HG02981 (cell line): ENCODE measurements at regions not wholly inside any gene's neighbourhood (a gene's known extent, or its start where the extent isn't known, plus 50 kb on each side); places are given as distances from the start of the nearest gene placed in this dataset.
"Not testable (repeated sequence)": the region's sequence is repeated elsewhere in the genome, so short reads cannot be mapped to it uniquely, and the experiment has no call there.

Experiments
- ATAC-seq: cut with Tn5 transposase; IDR thresholded peaks from one replicate; pipeline ENCODE4 v1.9.1; 2021; ENCODE audit warnings: mild to moderate bottlenecking, moderate library complexity; ENCODE audit not compliant: unreplicated experiment

DNA sequence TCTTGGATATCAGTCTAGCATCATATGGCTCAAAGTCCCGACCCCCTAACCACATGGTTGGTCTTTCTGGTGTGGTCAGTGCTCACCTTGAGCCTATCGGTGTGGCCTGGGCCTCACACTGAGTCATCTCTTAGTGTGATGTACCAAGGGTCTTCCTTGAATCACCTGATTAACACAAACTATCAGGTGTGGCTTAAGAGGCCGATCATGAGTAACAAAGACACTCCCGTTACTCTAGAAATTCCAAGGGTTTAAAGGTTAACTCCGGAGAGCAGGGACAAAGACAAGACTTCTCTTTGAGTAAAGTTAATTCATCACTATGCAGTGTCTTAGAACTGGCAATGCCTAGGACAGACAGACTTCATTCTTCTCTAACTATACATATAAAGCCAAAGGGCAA, 52.3 kb upstream of the ARMC3 start:
- ATAC-seq, result no peak

DNA sequence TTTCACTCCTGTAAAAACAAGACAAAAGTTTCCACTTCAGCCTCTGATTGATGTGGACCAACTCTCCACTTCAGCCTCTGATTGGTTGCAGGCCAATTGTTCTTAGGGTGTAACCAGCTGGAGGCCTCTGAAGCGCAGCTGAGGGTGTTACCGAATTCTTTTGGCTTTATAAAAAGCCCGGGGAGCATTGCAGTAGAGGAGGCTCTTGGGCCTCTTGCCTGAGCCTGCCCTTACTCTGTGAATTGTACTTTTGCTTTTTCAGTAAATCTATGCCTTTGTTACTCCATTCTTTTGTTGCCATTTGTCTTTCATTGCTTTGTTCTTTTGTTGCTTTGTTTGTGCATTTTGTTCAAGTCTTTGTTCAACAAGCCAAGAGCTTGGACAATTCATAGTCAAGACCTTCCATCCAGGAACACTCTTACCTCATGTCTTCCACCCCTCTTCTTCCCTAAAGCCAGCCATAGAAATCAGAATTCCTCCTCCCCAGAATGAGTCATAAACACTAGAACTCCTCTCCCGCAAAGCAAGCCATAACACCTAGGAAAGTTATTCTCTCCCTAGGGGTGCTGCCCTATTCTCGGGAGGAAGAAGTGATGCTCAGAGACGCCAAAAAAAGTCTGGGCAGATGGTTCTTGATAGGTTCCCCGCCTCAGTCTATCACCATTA, 53.5 kb upstream of the ARMC3 start:
- no peak for ATAC-seq

DNA sequence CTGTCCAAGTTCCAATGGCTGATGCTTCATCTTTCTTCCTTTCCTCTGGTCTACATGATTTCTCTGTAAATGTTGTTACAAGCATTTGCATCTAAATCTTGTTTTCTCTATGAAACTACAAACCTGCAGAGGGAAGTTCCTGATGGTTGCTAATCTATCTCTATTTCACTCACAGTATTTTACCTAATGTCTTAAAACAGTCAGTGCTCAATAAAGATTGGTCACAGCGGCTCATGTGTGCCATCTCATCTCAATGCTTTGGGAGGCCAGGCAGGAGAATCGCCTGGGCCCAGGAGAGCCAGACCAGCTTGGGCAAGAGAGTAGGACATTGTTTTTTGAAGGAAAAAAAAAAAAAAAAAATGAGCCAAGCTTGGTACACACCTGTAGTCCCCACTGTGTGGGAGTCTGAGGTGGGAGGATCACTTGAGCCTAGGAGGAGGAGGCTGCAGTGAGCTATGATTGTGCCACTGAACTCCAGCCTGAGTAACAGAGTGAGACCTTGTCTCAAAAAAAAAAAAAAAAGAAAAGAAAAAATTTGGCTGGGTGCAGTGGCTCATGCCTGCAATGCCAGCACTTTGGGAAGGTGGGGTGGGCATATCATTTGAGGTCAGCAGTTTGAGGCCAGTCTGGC, 71.3 kb upstream of the ARMC3 start:
- no peak for ATAC-seq

DNA sequence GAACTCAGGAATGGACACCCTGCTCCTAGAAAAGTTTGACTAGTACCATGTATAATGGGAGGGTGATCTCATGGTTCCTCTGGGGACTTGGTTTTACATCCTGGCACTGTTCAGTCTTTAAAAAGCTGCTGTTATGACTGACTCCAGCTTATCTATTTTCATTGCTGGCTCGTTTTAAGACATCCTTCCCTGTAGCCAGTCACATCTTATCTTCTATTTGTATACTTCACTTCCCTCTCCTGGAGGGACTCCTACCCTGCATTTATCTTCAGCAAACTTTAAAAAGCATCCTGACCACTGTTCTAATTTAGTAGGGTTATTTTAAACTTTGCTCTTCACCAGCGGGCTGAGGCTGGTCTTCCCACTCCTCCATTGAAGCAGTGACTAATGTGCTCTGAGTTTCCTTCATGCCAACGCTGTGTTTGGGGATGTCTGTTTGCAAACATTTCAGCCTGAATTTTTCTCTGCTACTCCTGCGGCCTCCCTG, 72.9 kb upstream of the ARMC3 start:
- no peak for ATAC-seq

DNA sequence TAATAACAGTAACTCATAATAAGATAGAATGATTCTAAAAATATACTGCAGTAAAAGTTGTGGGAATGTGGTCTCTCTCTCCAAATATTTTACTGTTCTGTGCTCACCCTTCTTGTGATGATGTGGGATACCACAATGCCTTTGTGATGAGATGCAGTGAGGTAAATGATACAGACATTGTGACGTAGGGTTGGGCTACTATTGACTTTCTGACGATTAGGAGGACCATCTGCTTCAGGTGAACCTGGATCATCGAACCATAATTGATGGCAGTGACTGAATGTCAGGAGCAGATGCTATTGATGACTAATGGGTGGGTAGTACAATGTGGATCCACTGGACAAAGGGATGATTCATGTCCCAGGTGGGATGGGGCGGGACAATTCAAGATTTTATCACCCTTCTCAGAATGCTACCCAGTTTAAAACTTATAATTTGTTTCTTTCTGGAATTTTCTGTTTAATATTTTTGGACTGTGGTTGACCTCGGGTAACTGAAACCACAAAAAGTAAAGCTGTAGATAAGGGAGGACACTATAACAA, 73.9 kb upstream of the ARMC3 start:
- ATAC-seq, result no peak

DNA sequence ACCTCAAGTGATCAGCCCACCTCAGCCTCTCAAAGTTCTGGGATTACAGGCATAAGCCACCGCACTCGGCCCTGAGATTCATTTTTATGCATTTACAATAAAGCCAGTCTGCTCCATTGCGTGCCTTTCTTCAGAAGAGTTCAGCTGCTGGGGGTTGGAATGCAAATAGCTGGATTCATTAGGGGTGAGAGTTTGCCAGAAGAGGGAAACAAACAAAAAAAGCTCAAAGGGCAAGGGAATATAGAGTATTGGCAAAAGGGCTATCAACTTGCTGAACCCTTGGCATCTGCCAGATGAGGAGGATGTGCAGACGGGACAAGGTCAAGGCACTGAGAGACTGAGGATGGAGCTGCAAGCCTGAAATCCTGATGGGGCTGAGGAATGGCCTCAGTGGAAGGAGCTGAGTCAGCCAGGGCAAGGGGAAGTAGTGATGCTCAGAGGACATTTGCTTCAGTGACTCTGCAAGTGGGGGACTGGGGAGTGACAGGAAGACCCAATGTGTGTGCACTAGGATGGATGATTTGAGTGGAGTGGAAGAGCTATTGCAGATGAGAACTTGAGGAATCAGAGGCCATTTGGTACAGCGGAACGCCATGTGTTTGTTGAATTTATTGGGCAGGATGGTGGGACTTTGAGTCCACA, 75.0 kb upstream of the ARMC3 start:
- ATAC-seq, result no peak

DNA sequence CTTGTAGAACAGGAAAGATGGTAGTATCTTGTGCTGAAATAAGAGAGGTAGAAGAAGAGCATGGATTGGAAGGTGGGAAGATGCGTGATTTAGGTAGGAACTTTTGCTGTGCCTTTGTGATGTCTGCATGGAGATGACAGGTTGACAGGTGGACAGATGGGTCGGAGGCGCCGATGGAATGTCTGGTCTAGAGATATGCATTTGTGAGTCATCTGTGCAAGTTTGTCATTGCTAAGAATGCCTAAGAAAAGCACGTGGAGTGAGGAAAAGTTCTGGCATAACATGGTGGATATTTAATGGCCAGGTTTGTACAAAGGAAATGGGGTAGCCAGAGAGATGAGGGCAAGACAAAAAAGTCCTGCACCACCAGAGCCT, 76.0 kb upstream of the ARMC3 start:
- no peak for ATAC-seq

DNA sequence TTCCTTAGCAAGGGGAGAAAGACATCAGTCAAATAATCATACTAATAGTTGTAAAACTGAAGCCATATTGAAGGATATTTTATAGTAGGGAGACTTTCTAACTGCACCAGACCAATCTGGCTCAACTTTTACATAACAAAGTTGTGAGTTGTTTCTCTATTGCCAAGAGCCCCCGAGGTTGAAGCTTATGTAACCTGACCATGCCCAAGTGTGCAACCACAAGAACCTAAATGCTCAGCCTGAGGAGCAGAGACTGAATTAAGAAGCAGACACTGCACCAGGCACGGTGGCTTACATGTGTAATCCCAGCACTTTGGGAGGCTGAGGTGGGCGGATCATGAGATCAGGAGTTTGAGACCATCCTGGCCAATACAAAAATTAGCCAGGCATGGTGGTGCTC, 77.3 kb upstream of the ARMC3 start:
- ATAC-seq, result no peak

DNA sequence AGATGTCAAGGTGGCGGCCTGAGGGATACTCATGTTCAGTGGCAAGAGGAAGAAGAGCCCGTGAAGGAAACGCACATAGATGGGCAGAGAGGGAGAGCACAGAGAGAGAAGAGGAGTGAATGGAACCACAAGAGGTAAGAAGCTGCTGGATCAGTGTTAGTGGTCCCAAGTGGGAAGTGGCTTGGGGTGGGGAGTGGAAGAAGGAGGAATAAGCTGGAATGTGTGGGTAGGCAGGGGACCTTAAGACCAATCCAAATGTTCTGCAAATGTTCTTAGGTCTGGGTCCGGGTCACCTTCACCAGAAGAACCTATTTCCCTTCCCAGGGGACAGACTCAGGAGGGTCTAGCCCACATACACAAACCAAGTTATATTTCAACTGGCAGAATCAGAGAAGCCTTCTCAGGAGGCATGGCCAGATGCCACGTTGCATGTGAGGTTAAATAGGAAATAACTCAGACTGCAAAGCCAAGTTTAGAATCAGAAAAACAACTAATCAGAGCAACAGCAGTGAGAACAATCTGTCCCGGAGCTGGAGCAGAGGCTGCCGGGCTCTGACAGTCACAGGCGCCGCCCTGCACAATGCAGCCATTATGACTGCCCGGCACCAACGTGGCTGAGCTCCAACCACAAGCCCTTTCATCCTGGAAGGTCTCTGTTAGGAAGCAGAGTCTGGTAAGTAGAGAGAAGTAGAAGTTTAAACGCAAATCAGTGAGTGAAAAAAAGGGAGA, 78.6 kb upstream of the ARMC3 start:
- ATAC-seq, result peak; percentile 53

DNA sequence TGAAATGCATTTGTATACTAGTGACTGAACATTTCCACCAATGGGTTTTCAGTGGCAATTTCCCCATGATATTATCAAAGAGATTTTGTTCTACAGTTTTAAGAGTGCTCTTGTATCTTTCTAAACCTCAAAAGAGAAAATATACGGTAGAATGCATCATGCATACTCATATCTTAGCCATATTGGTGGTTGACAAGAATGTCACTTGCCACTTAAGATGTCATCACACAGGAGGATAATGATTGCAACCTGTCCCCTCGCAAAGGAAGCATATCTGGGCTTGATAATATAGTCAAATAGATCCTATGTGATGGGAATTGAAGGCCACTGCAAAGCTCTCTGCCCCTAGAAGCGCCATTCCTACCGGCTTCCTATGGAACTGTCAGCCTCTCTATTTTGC, 79.3 kb upstream of the ARMC3 start:
- no peak for ATAC-seq

DNA sequence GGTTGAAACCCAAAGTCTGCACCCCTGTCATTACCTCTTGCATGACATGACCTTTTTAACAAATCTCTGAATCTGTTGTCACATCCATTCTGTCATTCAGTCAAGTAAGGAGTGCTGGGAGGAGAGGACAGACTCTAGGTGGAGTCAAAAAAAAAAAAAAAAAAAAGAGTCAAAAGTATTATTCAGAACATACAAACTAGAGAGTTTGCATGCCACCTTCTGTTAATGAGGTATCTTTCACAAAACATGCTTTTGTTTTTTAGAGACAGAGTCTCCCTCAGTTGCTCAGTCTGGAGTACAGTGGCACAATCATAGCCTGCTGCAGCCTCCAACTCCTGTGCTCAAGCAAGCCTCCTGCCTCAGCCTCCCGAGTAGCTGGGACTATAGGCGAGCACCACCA, 81.6 kb upstream of the ARMC3 start:
- ATAC-seq, result no peak

DNA sequence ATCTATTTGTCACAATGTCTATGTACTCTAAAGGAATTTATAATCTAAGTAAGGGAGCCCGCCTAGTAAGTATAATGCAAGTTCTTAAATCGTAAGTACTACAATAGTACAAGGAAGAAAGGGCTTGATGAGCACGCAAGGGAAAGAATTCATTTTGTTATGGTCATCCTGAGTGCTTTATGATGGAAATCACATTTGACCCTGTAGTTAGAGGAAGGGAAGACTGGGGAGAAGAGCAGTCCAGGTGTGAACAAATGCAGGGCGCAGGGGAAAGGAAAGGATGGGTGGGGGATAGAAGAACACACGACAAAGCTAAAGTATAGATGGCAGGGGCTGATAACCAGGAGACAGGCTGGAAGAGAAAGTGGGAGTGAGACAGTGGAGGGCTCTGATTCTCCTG, 88.2 kb upstream of the ARMC3 start:
- no peak for ATAC-seq

DNA sequence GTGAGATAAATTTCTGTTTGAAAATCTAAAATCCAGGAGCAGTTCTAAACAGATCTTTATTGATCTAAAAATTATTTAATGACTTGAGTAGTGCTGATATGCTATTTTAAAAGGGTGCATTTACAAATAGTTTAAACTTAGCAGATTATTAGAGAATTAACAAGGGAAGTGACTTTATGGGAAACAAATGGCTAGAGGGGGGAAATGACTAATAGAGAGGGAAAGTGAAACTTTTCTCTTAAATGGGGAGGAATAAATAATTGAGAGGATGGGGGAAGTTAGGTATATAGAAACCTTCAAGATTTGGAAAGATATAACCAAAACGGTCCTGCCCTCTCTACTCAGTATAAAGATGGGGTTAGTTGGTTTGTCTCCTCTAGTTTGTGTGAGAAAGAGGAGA, 90.1 kb upstream of the ARMC3 start:
- ATAC-seq, result no peak

DNA sequence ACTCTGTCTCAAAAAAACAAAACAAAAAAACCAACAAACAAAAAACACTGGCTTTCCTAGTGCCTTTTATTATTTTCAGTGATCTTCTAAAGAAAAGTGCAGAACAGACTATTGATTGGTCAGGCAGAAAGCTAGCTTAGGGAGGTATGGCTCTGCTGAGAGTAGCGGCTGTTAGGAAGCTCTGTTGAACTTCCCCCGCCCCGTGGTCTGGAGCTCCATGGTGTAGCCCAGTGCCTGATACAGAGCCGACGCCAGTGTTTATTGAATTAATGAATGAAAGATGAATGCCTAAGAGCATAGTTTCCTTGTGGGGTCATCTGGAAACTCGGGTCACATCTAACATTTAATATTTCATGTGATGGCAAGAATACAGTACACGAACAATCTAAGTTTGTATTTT, 90.5 kb upstream of the ARMC3 start:
- no peak for ATAC-seq

DNA sequence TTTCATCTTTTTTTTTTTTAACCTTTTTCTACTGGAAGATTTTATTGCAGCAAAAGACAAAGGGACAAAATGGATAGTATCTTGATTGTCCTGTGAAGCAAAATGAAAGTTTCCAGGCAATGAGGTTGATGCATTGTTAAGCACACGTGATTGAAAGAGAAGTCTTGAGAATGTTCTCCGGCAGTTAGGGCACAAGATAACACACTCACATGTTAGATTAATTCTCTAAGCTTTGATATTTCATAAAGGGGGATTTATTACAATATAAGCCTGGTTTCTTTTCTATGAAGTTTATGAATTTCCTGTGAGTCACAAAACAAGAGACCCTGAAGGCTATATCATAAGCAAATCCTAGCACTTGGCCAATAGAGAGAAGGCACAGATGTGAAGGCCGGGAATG, 93.4 kb upstream of the ARMC3 start:
- ATAC-seq, result no peak

DNA sequence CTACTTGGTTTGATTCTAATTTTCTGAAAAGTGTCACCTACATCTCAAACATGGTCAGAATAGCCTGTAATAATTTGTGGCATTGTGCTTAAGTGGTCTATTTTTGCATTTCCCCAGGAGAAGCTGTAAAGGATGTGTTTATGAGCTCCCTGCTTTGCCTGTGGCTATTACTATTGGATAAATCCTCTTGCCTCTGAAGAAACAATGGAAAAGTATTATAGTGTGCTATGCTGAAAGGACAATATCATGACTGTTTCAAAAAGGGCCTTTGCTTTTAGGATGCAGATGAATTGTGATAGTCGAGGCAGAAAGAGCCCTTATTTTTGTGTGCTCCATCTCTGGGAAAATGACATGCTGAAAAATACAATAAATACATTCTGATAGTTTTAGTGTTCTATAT, 94.1 kb upstream of the ARMC3 start:
- ATAC-seq, result no peak

DNA sequence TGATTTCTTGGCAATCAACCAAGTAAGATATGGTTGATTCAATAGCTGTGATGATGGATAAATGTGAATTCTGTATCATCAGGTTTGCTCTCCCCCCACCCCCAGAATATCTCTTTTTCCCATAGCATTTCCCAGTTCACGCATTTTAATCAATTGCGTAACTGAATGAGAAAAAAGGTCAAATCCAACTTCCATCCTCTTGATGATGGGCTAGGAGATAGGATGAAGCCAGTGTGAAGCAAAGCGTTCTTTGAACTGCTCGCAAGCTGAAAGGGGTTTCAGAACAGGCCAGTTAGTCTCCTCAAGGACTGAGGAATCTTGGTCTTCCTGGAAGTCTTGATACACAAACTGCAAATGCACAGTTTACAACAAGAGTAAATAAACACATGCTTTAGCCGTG, 94.5 kb upstream of the ARMC3 start:
- ATAC-seq, result no peak

DNA sequence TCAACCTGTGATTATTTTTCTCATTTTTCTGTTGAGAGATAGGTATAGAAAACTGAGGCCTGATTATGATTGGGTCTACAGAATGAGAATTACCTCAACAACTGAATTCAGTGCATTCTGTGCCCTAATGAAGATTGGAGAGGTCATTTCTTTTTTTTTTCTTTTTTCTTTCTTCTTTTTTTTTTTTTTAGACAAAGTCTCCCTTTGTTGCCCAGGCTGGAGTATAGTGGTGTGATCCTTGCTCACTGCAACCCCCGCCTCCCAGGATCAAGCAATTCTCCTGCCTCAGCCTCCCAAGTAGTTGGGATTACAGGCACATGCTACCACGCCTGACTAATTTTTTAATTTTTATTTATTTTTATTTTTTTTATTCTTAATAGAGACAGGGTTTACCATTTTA, 95.0 kb upstream of the ARMC3 start:
- ATAC-seq, result no peak

DNA sequence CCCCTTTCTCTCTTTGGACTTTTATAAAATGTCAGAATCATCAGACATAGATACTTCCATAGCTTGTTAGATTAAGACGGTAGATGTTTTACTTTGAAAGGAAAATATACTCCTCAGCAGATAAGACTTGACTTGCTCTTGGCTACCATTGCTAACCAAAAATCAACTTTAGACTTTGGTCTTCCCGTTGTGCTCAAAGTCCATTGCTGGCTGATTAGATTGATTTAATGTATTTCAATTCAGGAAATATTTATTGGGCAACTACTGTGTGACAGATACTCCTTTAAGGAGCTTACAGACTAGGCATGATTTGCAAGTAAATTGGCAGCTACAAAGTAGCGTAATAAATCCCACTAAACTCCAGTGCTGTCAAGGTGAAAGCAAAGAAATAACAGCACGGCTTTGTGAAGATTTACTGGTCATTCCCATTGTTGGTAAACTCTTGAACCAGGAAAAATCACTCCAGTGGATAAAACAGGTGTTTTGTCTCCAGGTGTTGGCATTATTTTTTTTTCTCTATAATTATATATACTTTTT, 95.7 kb upstream of the ARMC3 start:
- no peak for ATAC-seq

DNA sequence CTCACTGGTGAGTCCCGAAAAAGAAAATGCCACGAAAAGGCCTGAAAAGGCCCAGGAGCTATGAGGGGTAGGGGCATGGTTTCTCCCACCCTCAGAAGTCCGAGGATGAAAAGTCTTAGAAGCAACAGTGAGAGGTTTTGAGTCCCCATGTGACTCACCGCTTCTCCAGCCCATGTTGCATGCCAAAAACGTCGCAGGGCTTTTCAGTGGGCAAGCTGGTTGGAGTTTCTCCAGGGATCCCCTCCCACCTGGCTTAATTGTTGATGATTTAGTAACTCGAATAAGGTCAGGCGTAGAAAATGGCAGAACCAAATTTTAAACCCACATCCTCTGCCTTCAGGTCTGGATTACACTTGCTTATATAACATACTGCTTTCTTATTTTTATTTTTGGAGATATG, 96.3 kb upstream of the ARMC3 start:
- ATAC-seq, result no peak

DNA sequence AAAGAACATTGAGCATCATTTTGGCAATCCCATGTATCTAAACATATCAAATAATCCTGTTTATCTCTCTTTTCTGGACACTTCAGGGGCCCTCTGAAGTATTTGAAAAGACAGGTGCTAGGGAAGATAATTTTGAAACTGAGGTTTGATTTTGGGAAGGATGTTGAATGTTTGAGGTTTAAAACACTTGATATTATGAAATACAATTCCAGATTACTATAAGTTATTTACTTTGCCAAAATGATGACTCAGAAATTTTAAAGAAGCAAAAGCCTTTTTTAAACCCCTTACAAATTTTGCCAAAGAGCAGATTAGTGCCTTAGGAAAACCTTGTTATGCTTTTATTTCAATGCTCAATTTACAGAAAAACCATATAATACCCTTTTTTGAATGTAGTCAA, 99.1 kb upstream of the ARMC3 start:
- not testable (repeated sequence) for ATAC-seq
